T47D (cell line): ENCODE measurements at regions not wholly inside any gene's neighbourhood (a gene's known extent, or its start where the extent isn't known, plus 50 kb on each side); places are given as distances from the start of the nearest gene placed in this dataset.

Experiments used
- DNase-seq, 2 experiments: peaks; one replicate each; pipeline versions ENCODE4 v3.0.0 to v3.0.0-alpha.2; 2011 to 2012; ENCODE audit warnings: low read depth in 1 of 2, low spot score in 1 of 2
- JUND ChIP-seq: IDR thresholded peaks from 2 replicates; pipeline ENCODE4 v1.6.1; 2012; ENCODE audit warnings: low read depth
- in situ Hi-C: cut with HindIII; loops from 2 replicates; pipeline ENCODE4 v1.10.0; 2016; ENCODE audit warnings: low sequenced_read_pairs, low pct_unique_long_range_greater_than_20kb

GRCh38 chr1:177476676-177477075 is 305.9 kb downstream of the BRINP2 start:
- no peak for DNase-seq
- in situ Hi-C loops = no loop called here
- TF ChIP-seq JUND = no peak

GRCh38 chr1:177472567-177472966 is 301.8 kb downstream of the BRINP2 start:
- TF ChIP-seq JUND = no peak
- in situ Hi-C loops = no loop called here
- DNase-seq = no peak

- DNase-seq = no peak
- in situ Hi-C loops = no loop called here
- no peak for TF ChIP-seq JUND
Observed at GRCh38 chr1:177471244-177471643, 300.5 kb downstream of the BRINP2 start.

GRCh38 chr1:177469519-177469918 is 298.8 kb downstream of the BRINP2 start:
- TF ChIP-seq JUND = no peak
- DNase-seq = no peak
- in situ Hi-C loops = no loop called here

GRCh38 chr1:177466286-177466685 is 295.5 kb downstream of the BRINP2 start:
- TF ChIP-seq JUND = no peak
- in situ Hi-C loops = no loop called here
- DNase-seq = no peak

GRCh38 chr1:177464686-177465085 is 293.9 kb downstream of the BRINP2 start:
- in situ Hi-C loops = no loop called here
- no peak for TF ChIP-seq JUND
- no peak for DNase-seq

- in situ Hi-C loops = no loop called here
- DNase-seq = peak in 1 of 2 experiments; percentile 36
- no peak for TF ChIP-seq JUND
Observed at GRCh38 chr1:177451191-177451590, 280.4 kb downstream of the BRINP2 start.

GRCh38 chr1:177448652-177449357 is 278.0 kb downstream of the BRINP2 start:
- no peak for TF ChIP-seq JUND
- DNase-seq = no peak
- in situ Hi-C loops = no loop called here

GRCh38 chr1:177448036-177448615 is 277.4 kb downstream of the BRINP2 start:
- in situ Hi-C loops = no loop called here
- TF ChIP-seq JUND = no peak
- no peak for DNase-seq

GRCh38 chr1:177444997-177445746 is 274.4 kb downstream of the BRINP2 start:
- in situ Hi-C loops = no loop called here

GRCh38 chr1:177443003-177443402 is 272.2 kb downstream of the BRINP2 start:
- no peak for DNase-seq
- no peak for TF ChIP-seq JUND
- in situ Hi-C loops = no loop called here

More at GRCh38 chr1:177444997-177445746, 274.4 kb downstream of the BRINP2 start:
- TF ChIP-seq JUND = no peak
- peak in 1 of 2 experiments; percentile 41 for DNase-seq

GRCh38 chr1:177442584-177442983 is 271.8 kb downstream of the BRINP2 start:
- no peak for DNase-seq
- in situ Hi-C loops = no loop called here
- no peak for TF ChIP-seq JUND

- TF ChIP-seq JUND = no peak
- no peak for DNase-seq
- in situ Hi-C loops = no loop called here
Observed at GRCh38 chr1:177441281-177441680, 270.5 kb downstream of the BRINP2 start.

- in situ Hi-C loops = no loop called here
- no peak for TF ChIP-seq JUND
- no peak for DNase-seq
Observed at GRCh38 chr1:177440821-177441220, 270.1 kb downstream of the BRINP2 start.
